ENCODE measurements at regions not wholly inside any gene's neighbourhood (a gene's known extent, or its start where the extent isn't known, plus 50 kb on each side); places are given as distances from the start of the nearest gene placed in this dataset.
A peak's percentile ranks its signal among the peaks of the same experiment; 100 is the strongest.

DNA sequence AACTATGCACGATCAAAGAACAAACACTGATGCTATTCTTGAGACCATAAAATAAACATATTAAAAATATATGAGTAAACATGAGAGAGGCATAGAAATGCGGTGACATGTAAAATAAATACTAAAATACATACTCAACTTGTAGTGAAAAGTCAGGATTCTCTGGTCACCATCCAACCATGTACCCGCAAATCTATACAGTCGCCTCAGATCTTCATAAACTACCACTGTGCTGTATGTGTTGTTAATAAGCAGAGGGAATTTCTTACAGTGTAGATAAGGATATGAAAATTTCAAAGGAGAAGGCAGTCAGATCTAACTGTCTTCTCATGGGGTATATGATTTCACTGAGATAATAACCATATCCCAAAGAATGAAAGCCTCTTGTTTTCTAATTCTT lies 67.8 kb upstream of the FAM47B start:
- DNase-seq (ENCODE audit: low read depth) = no peak

DNA sequence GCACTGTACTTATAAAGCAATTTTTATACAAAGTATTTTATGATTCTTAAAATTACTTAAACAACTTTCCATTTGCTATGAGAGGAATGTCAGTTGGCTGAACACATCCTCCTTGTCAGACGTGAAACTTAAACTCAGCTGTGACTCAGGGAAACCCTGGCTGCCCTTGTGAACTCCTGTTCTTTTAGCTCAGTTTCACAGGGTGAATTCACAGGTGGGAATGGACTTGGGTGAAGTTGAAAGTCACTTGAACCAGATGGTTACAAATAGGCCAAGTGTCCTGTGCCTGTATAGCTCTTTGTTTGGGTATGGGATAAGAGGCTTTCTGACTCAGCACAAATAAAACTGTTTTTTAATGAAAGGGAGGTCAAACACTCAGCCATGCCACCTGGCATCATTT lies 67.4 kb upstream of the FAM47B start:
- no peak for DNase-seq (ENCODE audit: low read depth)

- no peak for DNase-seq (ENCODE audit: low read depth)
These were observed 65.2 kb upstream of the FAM47B start for GRCh38 chrX:34877436-34877835.

DNA sequence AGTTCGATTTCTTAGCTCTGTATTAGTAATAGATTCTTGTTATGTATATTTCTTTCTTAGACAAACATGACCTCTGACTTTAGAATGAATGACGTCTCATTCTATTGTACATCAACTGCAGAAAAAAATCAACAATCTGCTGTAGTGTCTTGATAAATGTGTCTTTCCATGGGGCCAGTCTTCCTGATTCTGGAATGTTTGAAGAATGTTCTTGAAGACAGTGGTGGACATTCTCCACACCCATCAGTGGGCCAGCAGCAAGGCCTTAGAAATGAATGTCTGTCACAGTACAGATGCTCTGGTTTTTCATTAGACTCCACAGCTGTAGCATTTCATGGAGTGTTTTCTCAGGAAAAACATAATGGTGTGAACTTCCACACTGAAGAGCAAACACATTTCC lies 63.2 kb upstream of the FAM47B start:
- no peak for DNase-seq (ENCODE audit: low read depth)

DNA sequence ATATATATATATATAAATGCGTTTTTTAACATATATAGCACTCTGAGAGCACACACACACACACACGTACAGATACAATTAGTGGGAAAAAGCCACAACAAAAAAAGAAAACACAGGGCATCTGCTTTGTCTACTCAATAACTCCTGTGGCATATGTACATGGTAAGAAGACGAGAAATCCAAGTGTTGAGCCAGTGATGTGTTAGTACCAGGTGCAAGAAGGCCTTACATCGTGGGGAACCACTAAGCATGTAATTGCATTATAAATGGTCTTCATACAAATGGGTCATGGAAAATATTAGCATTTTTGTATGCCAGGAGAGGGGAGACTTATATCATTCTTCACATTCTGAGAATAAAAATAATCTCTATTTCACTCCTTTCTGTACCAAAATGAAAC lies 62.7 kb upstream of the FAM47B start:
- no peak for DNase-seq (ENCODE audit: low read depth)

DNA sequence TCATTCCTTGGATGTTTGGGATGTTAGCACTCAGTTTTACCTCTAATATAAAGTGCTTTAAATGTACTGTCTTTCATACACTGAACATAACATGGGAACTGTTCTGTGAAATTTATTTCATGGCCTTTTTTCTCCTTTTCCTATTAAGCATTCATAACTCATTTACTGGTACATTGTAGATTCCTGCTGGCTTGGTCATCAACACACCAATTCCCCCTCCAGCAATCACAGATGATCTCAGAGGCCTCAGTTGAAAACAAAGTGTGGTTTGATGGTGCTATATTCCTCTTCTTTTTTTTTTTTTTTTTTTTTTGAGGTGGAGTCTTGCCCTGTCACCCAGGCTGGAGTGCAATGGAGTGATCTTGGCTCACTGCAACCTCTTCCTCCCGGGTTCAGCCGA lies 61.9 kb upstream of the FAM47B start:
- no peak for DNase-seq (ENCODE audit: low read depth)

- no peak for DNase-seq (ENCODE audit: low read depth)
These were observed 60.9 kb upstream of the FAM47B start for GRCh38 chrX:34881671-34882070.

- peak; percentile 43 for DNase-seq (ENCODE audit: low read depth)
These were observed 57.8 kb upstream of the FAM47B start for GRCh38 chrX:34884817-34885216.

GRCh38 chrX:34886011-34886410 lies 56.6 kb upstream of the FAM47B start:
- DNase-seq (ENCODE audit: low read depth) = no peak

- DNase-seq (ENCODE audit: low read depth) = no peak
These were observed 51.2 kb upstream of the FAM47B start for GRCh38 chrX:34891391-34891790.

Measured in HS-5 (cell line).